HUDEP-2 (cell line): ENCODE measurements at regions not wholly inside any gene's neighbourhood (a gene's known extent, or its start where the extent isn't known, plus 50 kb on each side); places are given as distances from the start of the nearest gene placed in this dataset.
"Not testable (repeated sequence)": the region's sequence is repeated elsewhere in the genome, so short reads cannot be mapped to it uniquely, and the experiment has no call there.

Experiments
- DNase-seq, 76 experiments: peaks; one replicate each; lab custom pipeline; 2025; ENCODE audit not compliant: unreplicated experiment in 76 of 76; lab: John Stamatoyannopoulos, UW

DNA sequence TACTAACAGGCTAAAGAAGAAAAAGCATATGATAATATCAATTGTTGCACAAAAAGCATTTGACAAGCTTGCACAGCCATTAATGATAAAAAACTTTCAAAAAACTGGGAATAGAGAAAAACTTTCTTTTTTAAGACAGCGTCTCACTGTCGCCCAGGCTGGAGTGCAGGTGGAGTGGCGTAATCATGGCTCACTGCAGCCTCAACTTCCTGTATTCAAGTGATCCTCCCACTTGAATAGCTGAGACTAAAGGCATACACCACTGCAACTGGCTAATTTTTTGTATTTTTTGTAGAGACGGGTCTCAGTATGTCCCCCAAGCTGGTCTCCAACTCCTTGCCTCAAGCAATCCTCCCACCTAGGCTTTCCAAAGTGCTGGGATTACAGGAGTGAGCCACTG is 382.8 kb downstream of the TSHZ3 start:
- DNase-seq, result no peak

DNA sequence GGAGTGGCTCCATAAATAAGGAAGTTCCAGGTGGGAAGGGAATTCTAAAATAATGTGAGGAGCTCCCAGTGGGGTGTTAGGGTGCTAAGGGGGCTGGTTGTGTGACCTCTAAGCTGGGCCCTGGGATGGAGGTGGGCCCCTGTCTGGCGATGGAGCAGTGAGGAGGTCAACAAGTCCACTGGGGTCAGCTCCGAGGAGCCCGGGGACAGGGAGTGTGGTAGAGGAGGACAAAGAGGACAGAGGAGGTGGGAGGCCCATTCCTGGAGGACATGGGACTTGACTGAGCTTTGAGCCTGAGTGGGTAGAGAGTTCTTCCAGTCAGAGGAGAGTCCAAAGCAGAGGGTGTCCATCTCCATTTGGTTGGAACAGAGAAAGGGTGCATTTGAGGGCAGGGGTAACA is 390.2 kb downstream of the TSHZ3 start:
- DNase-seq, result no peak

DNA sequence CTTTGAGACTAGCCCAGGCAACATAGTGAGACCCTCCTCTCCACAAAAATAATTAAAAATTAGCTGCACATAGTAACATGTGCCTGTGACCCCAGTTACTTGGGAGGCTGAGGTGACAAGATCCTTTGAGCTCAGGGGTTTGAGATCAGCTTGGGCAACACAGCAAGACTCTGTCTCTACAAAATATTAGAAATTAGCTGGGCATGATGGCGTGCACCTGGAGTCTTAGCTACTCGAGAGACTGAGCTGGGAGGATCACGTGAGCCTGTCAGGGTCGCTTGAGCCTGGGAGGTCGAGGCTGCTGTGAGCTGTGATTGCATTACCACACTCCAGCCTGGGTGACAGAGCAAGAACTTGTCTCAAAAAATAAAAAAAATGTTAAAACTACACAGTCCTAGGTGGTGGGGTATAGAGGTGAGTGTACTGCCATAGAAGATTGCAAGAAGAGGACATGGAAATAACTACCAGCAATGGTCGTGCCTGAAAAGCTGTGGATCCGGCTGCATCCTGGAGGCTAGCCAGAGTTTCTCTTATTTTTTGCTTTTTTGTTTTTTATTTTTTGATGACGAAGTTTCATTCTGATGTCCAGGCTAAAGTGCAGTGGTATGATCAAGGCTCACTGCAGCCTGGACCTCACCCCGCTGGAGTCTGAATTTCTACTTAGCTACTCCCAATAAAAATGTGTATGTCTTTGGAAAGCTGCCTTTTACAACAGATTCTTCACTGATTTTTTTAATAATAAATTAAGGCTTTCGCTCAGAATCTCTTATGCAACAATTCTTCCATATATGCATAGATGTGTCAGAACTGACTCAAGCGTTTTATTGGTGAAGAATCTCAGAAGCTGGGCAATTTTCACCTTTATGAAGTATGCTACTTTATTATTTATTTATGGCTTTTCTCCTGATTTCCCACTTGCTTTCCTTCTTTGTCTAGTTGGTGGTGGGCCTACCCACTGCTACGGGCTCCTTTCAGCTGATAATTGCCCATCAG is 393.8 kb downstream of the TSHZ3 start:
- DNase-seq, result no peak

GRCh38 chr19:30944276-30944932 is 404.8 kb downstream of the TSHZ3 start:
- DNase-seq, result not testable (repeated sequence)

- no peak for DNase-seq
Observed at GRCh38 chr19:30943101-30943843, 406.0 kb downstream of the TSHZ3 start.

DNA sequence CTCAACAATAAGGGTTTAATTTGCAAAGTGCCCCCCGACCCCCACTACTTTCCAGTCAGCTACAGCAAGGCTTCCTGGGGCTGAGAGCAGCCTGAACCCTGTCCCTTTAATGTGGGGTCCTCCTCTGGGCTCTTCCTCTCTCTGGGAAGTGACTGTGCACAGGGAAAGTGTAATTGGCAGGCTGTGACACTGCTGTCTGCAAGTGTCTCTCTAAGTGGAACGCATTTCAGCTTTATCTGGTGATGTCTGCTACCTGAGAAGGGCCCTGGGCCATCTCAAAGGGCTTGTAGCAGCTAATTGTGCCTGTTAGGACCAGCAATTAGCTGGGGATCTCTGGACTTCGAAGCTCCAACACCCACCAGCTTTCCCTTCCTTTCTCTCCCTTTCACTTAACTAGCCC is 406.6 kb downstream of the TSHZ3 start:
- DNase-seq, result no peak

GRCh38 chr19:30941591-30941990 is 407.6 kb downstream of the TSHZ3 start:
- DNase-seq, result no peak

DNA sequence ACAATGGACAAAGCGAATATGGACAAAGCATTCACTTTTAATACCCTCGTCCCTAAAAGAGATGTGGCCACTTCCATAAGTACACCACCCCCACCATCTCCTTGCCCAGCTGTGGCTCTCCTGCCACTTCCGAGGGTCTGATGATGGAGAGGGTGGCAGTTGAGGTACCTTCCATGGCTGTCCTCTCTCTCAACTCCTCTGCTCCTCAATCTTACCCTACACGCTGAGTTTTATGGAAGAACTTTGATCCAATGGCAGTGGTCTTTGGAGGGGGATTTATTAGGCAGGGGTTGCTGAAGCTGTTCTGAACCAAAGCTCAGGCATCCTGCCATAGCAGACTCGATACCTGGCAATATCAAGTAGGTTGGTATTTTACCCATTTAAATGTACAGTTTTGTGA is 413.0 kb downstream of the TSHZ3 start:
- DNase-seq, result no peak

- no peak for DNase-seq
Observed at GRCh38 chr19:30935146-30935545, 414.1 kb downstream of the TSHZ3 start.

DNA sequence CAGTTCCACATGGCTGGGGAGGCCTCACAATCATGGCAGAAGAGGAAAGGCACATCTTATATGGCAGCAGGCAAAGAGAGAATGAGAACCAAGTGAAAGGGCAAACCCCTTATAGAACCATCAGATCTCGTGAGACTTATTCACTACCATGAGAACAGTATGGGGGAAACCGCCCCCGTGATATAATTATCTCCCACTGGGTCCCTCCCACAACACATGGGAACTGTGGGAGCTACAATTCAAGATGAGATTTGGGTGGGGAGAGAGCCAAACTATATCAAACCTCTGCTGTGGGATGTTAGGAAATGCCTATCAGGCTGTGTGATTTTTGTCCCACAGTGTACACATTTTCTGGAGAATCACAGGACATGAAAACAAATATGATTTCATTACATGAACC is 415.8 kb downstream of the TSHZ3 start:
- not testable (repeated sequence) for DNase-seq

GRCh38 chr19:30932854-30933253 is 416.4 kb downstream of the TSHZ3 start:
- no peak for DNase-seq

GRCh38 chr19:30930941-30931706 is 418.1 kb downstream of the TSHZ3 start:
- DNase-seq, result no peak

DNA sequence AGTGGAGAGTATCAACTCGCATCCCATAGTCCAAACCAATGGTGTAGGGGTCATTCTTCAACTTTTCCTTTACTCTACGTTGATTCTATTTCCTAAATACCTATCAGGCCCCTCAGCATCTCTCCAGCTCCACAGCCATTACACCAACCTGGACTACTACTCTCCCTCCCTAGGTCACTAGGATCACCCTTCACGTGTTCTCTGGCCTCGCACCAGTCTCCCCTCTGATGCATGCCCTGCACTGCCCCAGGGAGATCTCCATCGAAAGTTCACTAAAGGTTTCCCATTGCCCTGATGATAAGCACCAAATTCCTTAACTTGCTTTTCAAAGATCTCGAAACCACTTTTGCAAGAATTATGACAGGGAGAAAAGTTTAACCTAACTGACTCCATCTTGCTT is 421.5 kb downstream of the TSHZ3 start:
- DNase-seq, result no peak

DNA sequence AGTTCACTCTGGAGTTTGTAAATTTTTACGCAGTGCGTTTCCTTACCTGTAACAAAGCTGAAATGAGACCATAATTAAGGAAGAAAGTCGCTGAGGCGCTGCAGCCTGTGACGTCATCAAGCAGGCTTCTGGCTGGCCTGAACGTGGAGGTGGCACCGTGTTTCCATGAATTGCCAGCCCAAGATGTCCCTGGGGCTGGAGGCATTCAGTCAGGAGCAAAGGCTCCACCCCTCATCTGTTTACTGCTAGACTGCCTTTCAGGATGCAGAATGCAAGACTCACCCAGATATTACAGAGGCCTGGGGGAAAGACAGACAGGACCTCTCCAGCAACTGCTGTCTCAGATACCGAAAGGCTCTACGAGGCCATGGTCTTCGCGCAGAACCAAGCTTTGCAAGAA is 424.6 kb downstream of the TSHZ3 start:
- DNase-seq, result no peak

GRCh38 chr19:30924069-30924636 is 425.1 kb downstream of the TSHZ3 start:
- no peak for DNase-seq

DNA sequence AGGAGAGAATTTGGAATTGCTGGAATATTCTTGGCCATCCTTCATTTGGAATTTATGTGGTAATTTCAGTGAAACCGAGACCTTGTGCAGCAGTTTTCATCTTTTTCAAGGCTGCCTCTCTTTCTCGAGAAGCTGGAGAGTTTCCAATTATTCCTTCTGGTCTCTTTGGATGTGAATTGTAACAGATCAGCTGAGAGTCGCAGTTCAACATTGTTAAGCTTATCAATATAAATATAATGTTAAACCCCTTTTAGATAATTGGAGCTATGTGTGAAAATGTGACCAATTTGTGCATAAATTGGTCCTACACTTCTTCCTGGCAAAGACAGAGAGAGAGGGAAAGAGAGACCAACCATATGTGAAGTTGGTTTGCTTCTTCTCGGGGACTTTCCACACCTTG is 425.6 kb downstream of the TSHZ3 start:
- DNase-seq, result no peak

- no peak for DNase-seq
Observed at GRCh38 chr19:30923096-30923495, 426.1 kb downstream of the TSHZ3 start.

- no peak for DNase-seq
Observed at GRCh38 chr19:30920222-30920621, 429.0 kb downstream of the TSHZ3 start.

DNA sequence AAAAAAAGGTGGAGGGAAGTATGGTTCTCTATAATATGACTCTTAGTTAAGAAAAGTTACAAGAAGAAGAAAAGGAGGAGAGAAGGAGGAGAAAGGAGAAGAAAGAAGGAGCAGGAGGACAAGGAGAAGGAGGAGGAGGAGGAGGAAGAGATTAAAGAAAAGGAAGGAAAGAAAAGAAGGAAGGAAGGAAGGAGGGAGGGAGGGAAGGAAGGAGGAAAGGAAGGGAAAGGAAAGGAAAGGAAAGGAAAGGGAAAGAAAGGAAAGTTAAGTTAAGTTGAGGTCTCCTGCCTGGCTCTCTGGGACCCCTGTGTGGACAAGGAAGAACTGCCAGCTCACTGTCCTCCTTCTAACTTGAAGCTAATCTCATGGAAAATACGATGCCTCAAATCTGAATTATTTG is 429.5 kb downstream of the TSHZ3 start:
- no peak for DNase-seq

GRCh38 chr19:30916238-30916637 is 433.0 kb downstream of the TSHZ3 start:
- no peak for DNase-seq
